Liver (tissue), 8 donors: ENCODE measurements at regions not wholly inside any gene's neighbourhood (a gene's known extent, or its start where the extent isn't known, plus 50 kb on each side); places are given as distances from the start of the nearest gene placed in this dataset.

Source experiments
- DNase-seq: peaks from one replicate; pipeline ENCODE4 v3.0.0-alpha.2; 2017; ENCODE audit warnings: low spot score
- H3K27ac ChIP-seq, 2 donors: one replicate each; pipeline ENCODE4 v1.7.0; 2013; ENCODE audit warnings: inconsistent platforms in 2 of 2, low read length in 2 of 2, control low read depth in 1 of 2, low read depth in 1 of 2, mild to moderate bottlenecking in 1 of 2
- H3K27me3 ChIP-seq, 4 donors: one replicate each; pipeline versions ENCODE4 v1.6.1 to v1.7.0; 2013; ENCODE audit warnings: low read length in 3 of 4, inconsistent platforms in 1 of 4, mild to moderate bottlenecking in 1 of 4, moderate library complexity in 1 of 4; ENCODE audit not compliant: control insufficient read depth in 4 of 4, insufficient read depth in 4 of 4
- H3K36me3 ChIP-seq, 4 donors: one replicate each; pipeline versions ENCODE4 v1.6.1 to v1.7.0; 2013; ENCODE audit warnings: low read length in 3 of 4, mild to moderate bottlenecking in 3 of 4, low read depth in 1 of 4, moderate library complexity in 1 of 4; ENCODE audit not compliant: control insufficient read depth in 4 of 4, insufficient read depth in 3 of 4
- H3K4me1 ChIP-seq, 4 donors: one replicate each; pipeline versions ENCODE4 v1.6.1 to v1.7.0; 2013; ENCODE audit warnings: low read length in 3 of 4, mild to moderate bottlenecking in 3 of 4, moderate library complexity in 1 of 4; ENCODE audit not compliant: control insufficient read depth in 4 of 4, insufficient read depth in 4 of 4
- H3K4me3 ChIP-seq, 3 donors: one replicate each; pipeline versions ENCODE4 v1.6.1 to v1.7.0; 2013; ENCODE audit warnings: low read length in 3 of 3, control low read depth in 1 of 3, low read depth in 1 of 3, mild to moderate bottlenecking in 1 of 3
- H3K9ac ChIP-seq, 2 donors: one replicate each; pipeline ENCODE4 v1.7.0; 2013; ENCODE audit warnings: low read length in 2 of 2, mild to moderate bottlenecking in 2 of 2, moderate library complexity in 2 of 2, control low read depth in 1 of 2, low read depth in 1 of 2
- H3K9me3 ChIP-seq, 4 donors: one replicate each; pipeline versions ENCODE4 v1.6.1 to v1.7.0; 2013; ENCODE audit warnings: low read length in 3 of 4; ENCODE audit not compliant: control insufficient read depth in 4 of 4
- CTCF ChIP-seq: fragments of 150-350 bp; IDR thresholded peaks from 2 replicates; pipeline ENCODE4 v1.5.1; 2017; ENCODE audit warnings: improper control_type of control experiment, low read depth, low read length; ENCODE audit not compliant: missing input control
- EGR1 ChIP-seq, 2 donors: IDR thresholded peaks; 2 replicates each; pipeline ENCODE4 v1.6.1; 2016 to 2018; ENCODE audit warnings: antibody characterized with exemption in 2 of 2, low read depth in 2 of 2
- FOXA1 ChIP-seq: IDR thresholded peaks from 2 replicates; pipeline ENCODE4 v1.6.1; 2016; ENCODE audit warnings: antibody characterized with exemption
- GABPA ChIP-seq, 2 donors: IDR thresholded peaks in 1 of 2; conservative IDR thresholded peaks in 1 of 2; 2 replicates each; pipeline ENCODE4 v1.6.1; 2016; ENCODE audit warnings: antibody characterized with exemption in 2 of 2, mild to moderate bottlenecking in 1 of 2, moderate library complexity in 1 of 2
- HNF4A ChIP-seq, 2 donors: conservative IDR thresholded peaks; 2 replicates each; pipeline ENCODE4 v1.6.1; 2016; ENCODE audit warnings: antibody characterized with exemption in 2 of 2, mild to moderate bottlenecking in 2 of 2
- HNF4G ChIP-seq: IDR thresholded peaks from 2 replicates; pipeline ENCODE4 v1.6.1; 2016; ENCODE audit warnings: antibody characterized with exemption
- JUND ChIP-seq, 2 donors: IDR thresholded peaks; 2 replicates each; pipeline ENCODE4 v1.6.1; 2016; ENCODE audit warnings: antibody characterized with exemption in 2 of 2
- MAX ChIP-seq: IDR thresholded peaks from 2 replicates; pipeline ENCODE4 v1.6.1; 2016; ENCODE audit warnings: antibody characterized with exemption
- NR2F2 ChIP-seq: IDR thresholded peaks from 2 replicates; pipeline ENCODE4 v1.6.1; 2016; ENCODE audit warnings: antibody characterized with exemption
- RAD21 ChIP-seq, 2 donors: IDR thresholded peaks; 2 replicates each; pipeline ENCODE4 v1.6.1; 2016; ENCODE audit warnings: antibody characterized with exemption in 2 of 2, mild to moderate bottlenecking in 2 of 2
- RXRA ChIP-seq, 2 donors: IDR thresholded peaks; 2 replicates each; pipeline ENCODE4 v1.6.1; 2017 to 2018; ENCODE audit warnings: antibody characterized with exemption in 2 of 2, mild to moderate bottlenecking in 1 of 2
- SP1 ChIP-seq: IDR thresholded peaks from 2 replicates; pipeline ENCODE4 v1.6.1; 2018; ENCODE audit warnings: antibody characterized with exemption, mild to moderate bottlenecking
- TAF1 ChIP-seq: conservative IDR thresholded peaks from 2 replicates; pipeline ENCODE4 v1.6.1; 2016; ENCODE audit warnings: antibody characterized with exemption, mild to moderate bottlenecking
- ZBTB33 ChIP-seq: IDR thresholded peaks from 2 replicates; pipeline ENCODE4 v1.6.1; 2016; ENCODE audit warnings: antibody characterized with exemption
- WGBS: extraction: QIAGEN DNeasy Blood & Tissue Kit; methylation state at CpG from one replicate; pipeline ENCODE4 v1.1.7; 2013; 5-methylcytosine and 5-hydroxymethylcytosine counted together
- TF ChIP-seq, protein P1 (sequence below): IDR thresholded peaks from 2 replicates; pipeline ENCODE4 v1.6.1; 2016; ENCODE audit warnings: antibody characterized with exemption
- TF ChIP-seq, protein P2 (sequence below): IDR thresholded peaks from 2 replicates; pipeline ENCODE4 v1.6.1; 2016; ENCODE audit warnings: antibody characterized with exemption, mild to moderate bottlenecking
- donor health status: healthy.
- donor health status: healthy.
- donor health status: healthy.
- donor health status: healthy.
- donor health status: healthy.

- Histone ChIP-seq H3K27me3 (no peaks in the 10 kb centered on the region), H3K4me1 (no peaks in the 10 kb centered on the region), H3K9ac (no peak overlapping the region), H3K4me3 (no peak overlapping the region), H3K27ac (no peak overlapping the region), H3K9me3 (no peaks in the 10 kb centered on the region), H3K36me3 (no peaks in the 10 kb centered on the region)
- DNase-seq: no peak
- TF ChIP-seq TAF1 (no peak), RAD21 (IDR thresholded peaks at IDR 0.05) (no peak), HNF4A (conservative IDR thresholded peaks at IDR 0.05) (no peak)
- 69% methylated on average over 5 of the region's 5 CpGs for whole genome bisulfite sequencing
These were observed 601.7 kb upstream of the AGTR1 start for GRCh38 chr3:148095962-148096361.

- Histone ChIP-seq H3K27me3 (no peaks in the 10 kb centered on the region), H3K9ac (no peak overlapping the region), H3K4me1 (no peaks in the 10 kb centered on the region), H3K4me3 (no peak overlapping the region), H3K9me3 (no peaks in the 10 kb centered on the region), H3K36me3 (no peaks in the 10 kb centered on the region), H3K27ac (no peak overlapping the region)
- no peak for DNase-seq
- TF ChIP-seq FOXA1 (no peak), NR2F2 (no peak), TAF1 (no peak), RXRA (IDR thresholded peaks at IDR 0.05) (no peak), SP1 (no peak), HNF4G (no peak), HNF4A (conservative IDR thresholded peaks at IDR 0.05) (no peak), JUND (IDR thresholded peaks at IDR 0.05) (no peak)
- TF ChIP-seq, protein P1, sequence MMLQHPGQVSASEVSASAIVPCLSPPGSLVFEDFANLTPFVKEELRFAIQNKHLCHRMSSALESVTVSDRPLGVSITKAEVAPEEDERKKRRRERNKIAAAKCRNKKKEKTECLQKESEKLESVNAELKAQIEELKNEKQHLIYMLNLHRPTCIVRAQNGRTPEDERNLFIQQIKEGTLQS: no peak
These were observed 597.2 kb upstream of the AGTR1 start for GRCh38 chr3:148100476-148100875.

GRCh38 chr3:148101061-148101460 lies 596.6 kb upstream of the AGTR1 start:
- Histone ChIP-seq H3K4me1 (no peaks in the 10 kb centered on the region), H3K9ac (no peak overlapping the region), H3K9me3 (no peaks in the 10 kb centered on the region), H3K4me3 (no peak overlapping the region), H3K27me3 (no peaks in the 10 kb centered on the region), H3K36me3 (no peaks in the 10 kb centered on the region), H3K27ac (no peak overlapping the region)
- WGBS: 71% methylated on average over 1 of the region's 1 CpG
- no peak for DNase-seq
- TF ChIP-seq CTCF: no peak
- no peak for TF ChIP-seq GABPA (IDR thresholded peaks at IDR 0.05 in 1 of 2, conservative IDR thresholded peaks at IDR 0.05 in 1 of 2)
- no peak for TF ChIP-seq JUND (IDR thresholded peaks at IDR 0.05)
- TF ChIP-seq FOXA1: no peak
- TF ChIP-seq, protein P1: no peak
- no peak for TF ChIP-seq MAX
- TF ChIP-seq, protein P2, sequence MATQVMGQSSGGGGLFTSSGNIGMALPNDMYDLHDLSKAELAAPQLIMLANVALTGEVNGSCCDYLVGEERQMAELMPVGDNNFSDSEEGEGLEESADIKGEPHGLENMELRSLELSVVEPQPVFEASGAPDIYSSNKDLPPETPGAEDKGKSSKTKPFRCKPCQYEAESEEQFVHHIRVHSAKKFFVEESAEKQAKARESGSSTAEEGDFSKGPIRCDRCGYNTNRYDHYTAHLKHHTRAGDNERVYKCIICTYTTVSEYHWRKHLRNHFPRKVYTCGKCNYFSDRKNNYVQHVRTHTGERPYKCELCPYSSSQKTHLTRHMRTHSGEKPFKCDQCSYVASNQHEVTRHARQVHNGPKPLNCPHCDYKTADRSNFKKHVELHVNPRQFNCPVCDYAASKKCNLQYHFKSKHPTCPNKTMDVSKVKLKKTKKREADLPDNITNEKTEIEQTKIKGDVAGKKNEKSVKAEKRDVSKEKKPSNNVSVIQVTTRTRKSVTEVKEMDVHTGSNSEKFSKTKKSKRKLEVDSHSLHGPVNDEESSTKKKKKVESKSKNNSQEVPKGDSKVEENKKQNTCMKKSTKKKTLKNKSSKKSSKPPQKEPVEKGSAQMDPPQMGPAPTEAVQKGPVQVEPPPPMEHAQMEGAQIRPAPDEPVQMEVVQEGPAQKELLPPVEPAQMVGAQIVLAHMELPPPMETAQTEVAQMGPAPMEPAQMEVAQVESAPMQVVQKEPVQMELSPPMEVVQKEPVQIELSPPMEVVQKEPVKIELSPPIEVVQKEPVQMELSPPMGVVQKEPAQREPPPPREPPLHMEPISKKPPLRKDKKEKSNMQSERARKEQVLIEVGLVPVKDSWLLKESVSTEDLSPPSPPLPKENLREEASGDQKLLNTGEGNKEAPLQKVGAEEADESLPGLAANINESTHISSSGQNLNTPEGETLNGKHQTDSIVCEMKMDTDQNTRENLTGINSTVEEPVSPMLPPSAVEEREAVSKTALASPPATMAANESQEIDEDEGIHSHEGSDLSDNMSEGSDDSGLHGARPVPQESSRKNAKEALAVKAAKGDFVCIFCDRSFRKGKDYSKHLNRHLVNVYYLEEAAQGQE: no peak
- no peak for TF ChIP-seq HNF4G
- no peak for TF ChIP-seq RXRA (IDR thresholded peaks at IDR 0.05)
- no peak for TF ChIP-seq EGR1 (IDR thresholded peaks at IDR 0.05; ENCODE audit: low read depth in 2 of 2)
- TF ChIP-seq RAD21 (IDR thresholded peaks at IDR 0.05): no peak
- TF ChIP-seq NR2F2: no peak
- no peak for TF ChIP-seq SP1
- TF ChIP-seq ZBTB33: no peak
- TF ChIP-seq TAF1: no peak
